22Rv1 (cell line): ENCODE measurements at regions not wholly inside any gene's neighbourhood (a gene's known extent, or its start where the extent isn't known, plus 50 kb on each side); places are given as distances from the start of the nearest gene placed in this dataset.

Experiments
- CTCF ChIP-seq: fragments of 450-650 bp; IDR thresholded peaks from 2 replicates; pipeline ENCODE4 v1.5.1; 2017; ENCODE audit warnings: mild to moderate bottlenecking
- ZFX ChIP-seq: fragments of 450-650 bp; IDR thresholded peaks from 2 replicates; pipeline ENCODE4 v1.6.1; 2017; ENCODE audit warnings: antibody characterized with exemption, borderline replicate concordance

GRCh38 chr15:39269821-39270220 is 311.1 kb upstream of the THBS1 start:
- TF ChIP-seq CTCF (no peak), ZFX (no peak)
